IPS-18a (cell line): ENCODE measurements at regions not wholly inside any gene's neighbourhood (a gene's known extent, or its start where the extent isn't known, plus 50 kb on each side); places are given as distances from the start of the nearest gene placed in this dataset.
"Not testable (repeated sequence)": the region's sequence is repeated elsewhere in the genome, so short reads cannot be mapped to it uniquely, and the experiment has no call there.

Source experiments
- H3K27ac ChIP-seq: one replicate; pipeline ENCODE4 v1.5.1; 2013; ENCODE audit warnings: low read length
- H3K27me3 ChIP-seq: one replicate; pipeline ENCODE4 v1.6.1; 2013; ENCODE audit warnings: mild to moderate bottlenecking, low read length; ENCODE audit not compliant: control insufficient read depth, insufficient read depth
- H3K36me3 ChIP-seq: one replicate; pipeline ENCODE4 v1.6.1; 2013; ENCODE audit warnings: low read depth, low read length; ENCODE audit not compliant: control insufficient read depth
- H3K4me1 ChIP-seq: one replicate; pipeline ENCODE4 v1.6.1; 2013; ENCODE audit warnings: low read depth, low read length; ENCODE audit not compliant: control insufficient read depth
- H3K4me3 ChIP-seq: one replicate; pipeline ENCODE4 v1.5.1; 2013; ENCODE audit warnings: low read length
- H3K9ac ChIP-seq: one replicate; pipeline ENCODE4 v1.6.1; 2013; ENCODE audit warnings: mild to moderate bottlenecking, low read length, moderate library complexity
- H3K9me3 ChIP-seq: one replicate; pipeline ENCODE4 v1.6.1; 2013; ENCODE audit warnings: low read depth, low read length; ENCODE audit not compliant: control insufficient read depth

GRCh38 chr2:234352270-234352669, 144.6 kb downstream of the ARL4C start:
- H3K36me3 ChIP-seq = no peaks in the 10 kb centered on the region
- no peaks in the 10 kb centered on the region for H3K4me1 ChIP-seq
- no peak overlapping the region for H3K4me3 ChIP-seq
- no peak overlapping the region for H3K27ac ChIP-seq
- H3K9ac ChIP-seq = no peak overlapping the region
- no peaks in the 10 kb centered on the region for H3K9me3 ChIP-seq
- no peaks in the 10 kb centered on the region for H3K27me3 ChIP-seq

- H3K9me3 ChIP-seq, H3K27ac ChIP-seq: not testable (repeated sequence)
Measured at GRCh38 chr2:234351866-234352265, 145.0 kb downstream of the ARL4C start.

DNA sequence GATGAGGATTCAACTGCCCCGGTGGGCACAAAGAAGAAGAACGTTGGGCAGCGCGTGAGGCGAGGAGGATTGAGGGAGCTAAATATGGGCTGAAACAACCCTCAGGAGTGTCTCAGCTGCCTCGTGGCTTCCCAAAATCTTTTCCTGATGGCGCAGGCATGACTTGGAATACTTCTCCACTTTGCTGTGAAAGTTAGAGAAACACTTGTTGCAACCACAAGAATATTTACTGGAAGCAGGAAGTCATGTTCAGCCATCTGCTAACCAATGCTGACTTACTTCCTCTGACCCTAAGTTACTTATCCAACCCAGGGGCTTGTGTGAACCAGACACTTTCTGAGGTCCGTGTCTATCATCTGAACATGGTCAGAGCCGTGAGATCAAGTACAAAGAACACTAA, 148.8 kb downstream of the ARL4C start:
- Histone ChIP-seq H3K4me3 (no peak overlapping the region), H3K9me3 (no peaks in the 10 kb centered on the region), H3K36me3 (no peaks in the 10 kb centered on the region), H3K9ac (no peak overlapping the region), H3K4me1 (no peaks in the 10 kb centered on the region), H3K27ac (no peak overlapping the region), H3K27me3 (no peaks in the 10 kb centered on the region)

More at GRCh38 chr2:234351866-234352265, 145.0 kb downstream of the ARL4C start:
- not testable (repeated sequence) for H3K9ac ChIP-seq, H3K36me3 ChIP-seq, H3K4me3 ChIP-seq, H3K4me1 ChIP-seq, H3K27me3 ChIP-seq

- H3K36me3 ChIP-seq = no peaks in the 10 kb centered on the region
- H3K9me3 ChIP-seq = no peaks in the 10 kb centered on the region
- no peaks in the 10 kb centered on the region for H3K4me1 ChIP-seq
- H3K27me3 ChIP-seq = no peaks in the 10 kb centered on the region
- H3K9ac ChIP-seq = no peak overlapping the region
- no peak overlapping the region for H3K4me3 ChIP-seq
- no peak overlapping the region for H3K27ac ChIP-seq
Measured at GRCh38 chr2:234345921-234346320, 151.0 kb downstream of the ARL4C start.

DNA sequence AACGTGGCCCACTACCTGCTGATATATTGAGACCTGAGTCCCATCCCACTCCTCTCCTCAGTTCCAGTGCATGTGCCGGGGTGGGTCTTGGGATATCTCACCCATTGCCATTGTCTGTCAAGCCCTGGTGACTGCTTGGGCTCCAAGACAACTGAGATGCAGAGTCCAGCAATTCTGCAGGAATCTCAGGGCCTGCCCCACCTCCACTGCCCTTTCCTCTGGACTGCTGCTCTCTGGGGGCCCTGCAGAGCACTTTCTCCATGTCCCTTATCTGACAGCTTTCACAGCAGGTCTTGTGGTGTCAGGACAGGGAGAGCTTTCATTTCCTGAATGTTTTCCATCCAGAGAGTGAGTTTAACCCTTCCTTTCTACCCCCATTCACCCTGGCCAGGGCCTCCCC, 152.9 kb downstream of the ARL4C start:
- Histone ChIP-seq H3K27ac (no peak overlapping the region), H3K9me3 (no peaks in the 10 kb centered on the region), H3K4me1 (no peaks in the 10 kb centered on the region), H3K36me3 (no peaks in the 10 kb centered on the region), H3K27me3 (no peaks in the 10 kb centered on the region), H3K4me3 (no peak overlapping the region), H3K9ac (no peak overlapping the region)

GRCh38 chr2:234343372-234343771, 153.5 kb downstream of the ARL4C start:
- Histone ChIP-seq H3K9me3 (no peaks in the 10 kb centered on the region), H3K4me1 (no peaks in the 10 kb centered on the region), H3K9ac (no peak overlapping the region), H3K27me3 (no peaks in the 10 kb centered on the region), H3K27ac (no peak overlapping the region), H3K36me3 (no peaks in the 10 kb centered on the region), H3K4me3 (no peak overlapping the region)

GRCh38 chr2:234341306-234341985, 155.4 kb downstream of the ARL4C start:
- H3K4me3 ChIP-seq = no peak overlapping the region
- no peak overlapping the region for H3K9ac ChIP-seq
- H3K27me3 ChIP-seq = no peaks in the 10 kb centered on the region
- no peaks in the 10 kb centered on the region for H3K4me1 ChIP-seq
- H3K27ac ChIP-seq = no peak overlapping the region
- H3K36me3 ChIP-seq = no peaks in the 10 kb centered on the region
- H3K9me3 ChIP-seq = no peaks in the 10 kb centered on the region

DNA sequence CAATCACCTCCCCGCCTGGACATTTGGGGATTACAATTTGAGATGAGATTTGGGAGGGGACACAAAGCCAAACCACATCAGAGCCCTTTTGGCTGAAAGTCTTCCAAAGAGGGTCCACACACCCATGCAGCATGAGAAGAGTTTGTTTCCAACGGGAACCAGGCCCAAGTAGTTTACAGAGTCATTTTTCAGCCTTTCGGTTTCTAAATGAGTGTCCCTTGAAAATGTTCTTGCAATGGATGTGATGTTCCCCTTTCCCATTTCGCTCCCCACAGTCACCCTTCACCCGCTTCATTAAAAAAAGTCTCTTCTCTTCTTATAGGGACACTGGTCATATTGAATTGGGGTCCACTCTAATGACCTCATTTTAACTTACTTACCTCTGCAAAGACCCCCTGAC, 157.4 kb downstream of the ARL4C start:
- H3K4me3 ChIP-seq = no peak overlapping the region
- no peaks in the 10 kb centered on the region for H3K9me3 ChIP-seq
- H3K27me3 ChIP-seq = no peaks in the 10 kb centered on the region

GRCh38 chr2:234339011-234339410, 157.9 kb downstream of the ARL4C start:
- Histone ChIP-seq H3K27ac (no peak overlapping the region), H3K36me3 (no peaks in the 10 kb centered on the region), H3K9me3 (no peaks in the 10 kb centered on the region), H3K27me3 (no peaks in the 10 kb centered on the region), H3K4me3 (no peak overlapping the region), H3K9ac (no peak overlapping the region), H3K4me1 (no peaks in the 10 kb centered on the region)

More for the DNA sequence above, 157.4 kb downstream of the ARL4C start:
- H3K27ac ChIP-seq = no peak overlapping the region
- H3K36me3 ChIP-seq = no peaks in the 10 kb centered on the region
- H3K4me1 ChIP-seq = no peaks in the 10 kb centered on the region
- no peak overlapping the region for H3K9ac ChIP-seq

DNA sequence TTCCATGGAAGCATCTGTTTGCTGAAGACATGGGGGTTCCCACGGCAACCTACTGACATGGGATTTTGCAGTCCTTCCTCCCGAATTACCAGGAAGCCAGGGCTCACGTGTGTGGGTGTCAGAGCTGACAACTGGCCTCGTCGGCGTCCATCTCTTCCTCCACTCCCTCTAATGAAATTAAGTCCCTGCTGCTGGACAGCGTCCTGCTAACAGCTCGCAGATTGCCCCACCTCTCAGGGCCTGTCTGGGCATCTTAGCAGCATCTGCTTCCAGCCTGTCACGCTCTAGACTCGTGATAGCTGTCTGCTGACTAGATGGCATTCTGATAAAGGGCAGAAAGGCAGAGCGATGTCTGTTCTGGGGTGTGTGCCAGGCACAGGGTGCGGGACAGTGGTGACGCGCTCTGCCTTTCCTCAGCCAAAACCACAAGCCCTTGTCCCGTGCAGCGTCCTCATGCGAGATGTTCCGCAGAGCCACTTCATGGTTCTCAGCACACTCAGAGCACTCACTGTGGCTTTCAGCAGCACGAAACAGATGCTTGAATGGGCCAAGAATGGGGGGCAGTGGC, 161.1 kb downstream of the ARL4C start:
- no peak overlapping the region for H3K9ac ChIP-seq
- peaks cover 8% of the 10 kb centered on the region for H3K4me1 ChIP-seq
- H3K36me3 ChIP-seq = no peaks in the 10 kb centered on the region
- no peaks in the 10 kb centered on the region for H3K9me3 ChIP-seq
- no peak overlapping the region for H3K27ac ChIP-seq
- no peak overlapping the region for H3K4me3 ChIP-seq
- no peaks in the 10 kb centered on the region for H3K27me3 ChIP-seq

GRCh38 chr2:234334756-234335155, 162.1 kb downstream of the ARL4C start:
- H3K9ac ChIP-seq = no peak overlapping the region
- peaks cover 8% of the 10 kb centered on the region for H3K4me1 ChIP-seq
- no peaks in the 10 kb centered on the region for H3K9me3 ChIP-seq
- no peaks in the 10 kb centered on the region for H3K36me3 ChIP-seq
- H3K4me3 ChIP-seq = no peak overlapping the region
- H3K27me3 ChIP-seq = no peaks in the 10 kb centered on the region
- H3K27ac ChIP-seq = no peak overlapping the region

GRCh38 chr2:234334151-234334550, 162.7 kb downstream of the ARL4C start:
- H3K36me3 ChIP-seq = no peaks in the 10 kb centered on the region
- no peak overlapping the region for H3K27ac ChIP-seq
- no peak overlapping the region for H3K4me3 ChIP-seq
- H3K27me3 ChIP-seq = no peaks in the 10 kb centered on the region
- no peaks in the 10 kb centered on the region for H3K9me3 ChIP-seq
- peaks cover 8% of the 10 kb centered on the region for H3K4me1 ChIP-seq
- no peak overlapping the region for H3K9ac ChIP-seq
